HepG2 (cell line): ENCODE measurements at regions not wholly inside any gene's neighbourhood (a gene's known extent, or its start where the extent isn't known, plus 50 kb on each side); places are given as distances from the start of the nearest gene placed in this dataset.

Experiments used
- ATAC-seq: fragments of 200-7000 bp; cut with Tn5 transposase; 3 replicates; pipeline ENCODE4 v1.9.1; 2020; ENCODE audit warnings: mild to moderate bottlenecking, moderate library complexity
- BruUV-seq: library from RNA; stranded (reverse); fragments of 400-500 nt; replicated peaks from 2 replicates; lab custom pipeline; 2021; lab: Mats Ljungman, UMichigan
- CTCF ChIA-PET: fragments of 300-600 bp; formaldehyde crosslinking; extraction: SDS; loops from one replicate; lab custom pipeline; 2021; ENCODE audit warnings: low total read pairs, inconsistent platforms, low intra/inter-chr PET ratio; lab: Yijun Ruan, JAX
- POLR2A ChIA-PET: fragments of 350-600 bp; sonication (Branson Sonifier 250); formaldehyde crosslinking; loops from one replicate; lab custom pipeline; 2020; ENCODE audit warnings: antibody characterized with exemption, inconsistent platforms; lab: Yijun Ruan, JAX
- DNase-seq: peaks from one replicate; pipeline ENCODE4 v3.0.0-alpha.2; 2015; ENCODE audit warnings: low spot score
- FAIRE-seq: peaks from 3 replicates; lab custom pipeline; 2011; peaks lifted over from hg19 to GRCh38; lab: Jason Lieb, UNC
- H2AFZ ChIP-seq: one replicate; pipeline ENCODE4 v1.6.1; 2011; ENCODE audit warnings: low read length, inconsistent platforms
- H3K27ac ChIP-seq: fragments of 300-600 bp; 3 replicates; pipeline ENCODE4 v1.8.0; 2011; ENCODE audit warnings: mixed run types, mild to moderate bottlenecking, mixed read lengths, low read length, inconsistent platforms; ENCODE audit not compliant: insufficient read depth; ENCODE audit errors: extremely low read length
- H3K27me3 ChIP-seq, 2 experiments: fragments of 200-600 bp in 1 of 2; 2 replicates in 1 of 2; 3 replicates in 1 of 2; pipeline versions ENCODE4 v1.6.0 to v1.8.0; 2011; ENCODE audit warnings: low read length in 2 of 2, mild to moderate bottlenecking in 2 of 2, moderate library complexity in 2 of 2, inconsistent platforms in 1 of 2; ENCODE audit not compliant: insufficient read depth in 2 of 2, control insufficient read depth in 1 of 2
- H3K36me3 ChIP-seq, 2 experiments: fragments of 200-600 bp in 1 of 2; replicated peaks in 1 of 2; 2 replicates in 1 of 2; 3 replicates in 1 of 2; pipeline versions ENCODE4 v1.5.1 to v1.8.0; 2011; ENCODE audit warnings: low read length in 2 of 2, inconsistent platforms in 1 of 2; ENCODE audit not compliant: insufficient read depth in 2 of 2, control insufficient read depth in 1 of 2
- H3K4me1 ChIP-seq: 2 replicates; pipeline ENCODE4 v1.5.1; 2012; ENCODE audit warnings: low read length, inconsistent platforms; ENCODE audit not compliant: insufficient read depth
- H3K4me2 ChIP-seq: 2 replicates; pipeline ENCODE4 v1.6.0; 2011; ENCODE audit warnings: low read depth, low read length, inconsistent platforms
- H3K4me3 ChIP-seq, 3 experiments: fragments of 200-600 bp in 1 of 3; sonication (generic), shearing (Covaris generic) in 1 of 3; replicated peaks in 1 of 3; 2 replicates each; pipeline ENCODE4 v1.5.1; 2011 to 2016; ENCODE audit warnings: low read length in 3 of 3, inconsistent platforms in 2 of 3, low read depth in 2 of 3, mild to moderate bottlenecking in 2 of 3, control low read depth in 1 of 3, mixed read lengths in 1 of 3; ENCODE audit not compliant: insufficient read depth in 1 of 3
- H3K79me2 ChIP-seq: one replicate; pipeline ENCODE4 v1.6.1; 2011; ENCODE audit warnings: low read length, inconsistent platforms; ENCODE audit not compliant: insufficient read depth
- H3K9ac ChIP-seq: 2 replicates; pipeline ENCODE4 v1.6.0; 2011; ENCODE audit warnings: mild to moderate bottlenecking, low read depth, low read length, inconsistent platforms; ENCODE audit not compliant: insufficient read depth
- H3K9me3 ChIP-seq: 2 replicates; pipeline ENCODE4 v1.5.1; 2012; ENCODE audit warnings: mild to moderate bottlenecking, low read length
- H4K20me1 ChIP-seq: 2 replicates; pipeline ENCODE4 v1.6.0; 2011; ENCODE audit warnings: inconsistent platforms, mild to moderate bottlenecking, low read length, moderate library complexity; ENCODE audit not compliant: insufficient read depth
- CCAR2 ChIP-seq: fragments of 200-400 bp; formaldehyde crosslinking; optimal IDR thresholded peaks from 2 replicates; pipeline ENCODE3; 2018; ENCODE audit warnings: low read depth, mild to moderate bottlenecking, low read length, moderate library complexity
- SKIL ChIP-seq: sonication (generic); formaldehyde crosslinking; IDR thresholded peaks from 2 replicates; pipeline ENCODE4 v1.8.0; 2022; ENCODE audit warnings: missing genetic modification reagents, mild to moderate bottlenecking, moderate library complexity, borderline replicate concordance
- SYNCRIP ChIP-seq: fragments of 200-400 bp; formaldehyde crosslinking; IDR thresholded peaks from 2 replicates; pipeline ENCODE4 v1.6.1; 2018; ENCODE audit warnings: mild to moderate bottlenecking, low read depth, low read length; ENCODE audit not compliant: insufficient read depth
- THYN1 ChIP-seq: sonication (generic); formaldehyde crosslinking; IDR thresholded peaks from 2 replicates; pipeline ENCODE4 v1.8.1; 2023; ENCODE audit warnings: low read depth, mild to moderate bottlenecking, moderate library complexity, missing genetic modification reagents, borderline replicate concordance
- WGBS: methylation state at CpG from one replicate; pipeline ENCODE4 v1.1.6; 2017; ENCODE audit warnings: low lambda C conversion rate; 5-methylcytosine and 5-hydroxymethylcytosine counted together
- in situ Hi-C: cut with HindIII; loops from 2 replicates; pipeline ENCODE4 v1.10.0; 2017; ENCODE audit warnings: low pct_unique_long_range_greater_than_20kb; ENCODE audit not compliant: extremely low pct_ligation_motif_present
- intact Hi-C: fragments of 100-400 bp; cut with micrococcal nuclease; formaldehyde crosslinking; loops from one replicate; pipeline ENCODE4 v1.10.0; 2022; ENCODE audit not compliant: unreplicated experiment

- peaks cover 0 to 6% of the 10 kb centered on the region in 2 experiments; a peak in 2 of 5 replicates for H3K27me3 ChIP-seq
- no peaks in the 10 kb centered on the region for H3K36me3 ChIP-seq
- BruUV-seq = no TSS peak
- TF ChIP-seq CCAR2 (no peak), THYN1 (CRISPR knock-in tag) (no peak), SKIL (no peak), SYNCRIP (no peak)
- DNase-seq (no peak), FAIRE-seq (no peak), ATAC-seq (no peak)
- no peak overlapping the region for H3K4me3 ChIP-seq
- H3K9ac ChIP-seq = no peak overlapping the region
- ChIA-PET CTCF (no interaction called here), POLR2A (no interaction called here)
- intact Hi-C loops (no loop called here), in situ Hi-C loops (no loop called here)
- H3K4me1 ChIP-seq = no peaks in the 10 kb centered on the region
- WGBS = 0% methylated on average over 8 of the region's 8 CpGs
- no peak overlapping the region for H2AFZ ChIP-seq
- H3K79me2 ChIP-seq = no peaks in the 10 kb centered on the region
- no peak overlapping the region for H3K4me2 ChIP-seq
- H4K20me1 ChIP-seq = no peaks in the 10 kb centered on the region
- no peak overlapping the region for H3K27ac ChIP-seq
- no peaks in the 10 kb centered on the region for H3K9me3 ChIP-seq
Observed at GRCh38 chr22:27156821-27157489, 499.6 kb downstream of the MIAT start.
